NCI-H1930 (cell line): ENCODE measurements at regions not wholly inside any gene's neighbourhood (a gene's known extent, or its start where the extent isn't known, plus 50 kb on each side); places are given as distances from the start of the nearest gene placed in this dataset.
"Not testable (repeated sequence)": the region's sequence is repeated elsewhere in the genome, so short reads cannot be mapped to it uniquely, and the experiment has no call there.

Source experiments
- DNase-seq, 2 experiments: peaks; one replicate each; lab custom pipeline; 2025; lab: John Stamatoyannopoulos, UW

DNA sequence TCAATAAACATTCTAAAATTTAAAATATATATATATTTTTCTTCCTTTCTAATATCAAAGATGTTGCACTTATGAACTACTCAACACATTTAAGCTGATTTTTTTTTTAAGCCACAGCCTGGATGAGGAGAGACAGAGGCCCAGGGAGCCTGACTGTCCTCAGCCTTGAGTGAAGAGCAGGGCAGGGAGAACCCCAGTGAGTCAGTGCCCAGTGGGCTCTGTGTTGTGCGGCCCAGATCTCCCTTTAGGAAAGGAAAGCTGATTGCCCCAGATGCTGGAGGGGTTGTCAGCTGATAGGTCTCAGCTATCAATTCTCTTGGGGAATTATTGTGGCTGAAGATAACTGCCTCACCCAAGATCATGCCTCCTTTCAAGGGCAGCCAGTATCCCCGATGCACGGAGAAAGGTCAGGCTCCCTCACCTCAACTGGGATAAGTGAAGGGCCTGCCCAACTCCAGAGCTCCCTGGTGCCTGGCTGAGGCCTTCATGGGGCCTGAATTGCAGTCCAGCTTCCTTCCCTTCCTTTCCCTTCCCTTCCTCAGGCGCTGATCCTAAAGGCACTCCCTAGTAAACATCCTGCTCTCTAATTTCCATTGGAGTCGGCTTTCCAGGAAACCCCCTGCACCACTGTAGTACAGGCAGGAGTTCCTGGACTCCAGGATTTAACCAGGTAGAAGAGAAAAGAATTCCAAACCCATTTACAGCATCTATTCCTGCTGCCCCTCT lies 106.9 kb upstream of the ATL2 start:
- no peak for DNase-seq

DNA sequence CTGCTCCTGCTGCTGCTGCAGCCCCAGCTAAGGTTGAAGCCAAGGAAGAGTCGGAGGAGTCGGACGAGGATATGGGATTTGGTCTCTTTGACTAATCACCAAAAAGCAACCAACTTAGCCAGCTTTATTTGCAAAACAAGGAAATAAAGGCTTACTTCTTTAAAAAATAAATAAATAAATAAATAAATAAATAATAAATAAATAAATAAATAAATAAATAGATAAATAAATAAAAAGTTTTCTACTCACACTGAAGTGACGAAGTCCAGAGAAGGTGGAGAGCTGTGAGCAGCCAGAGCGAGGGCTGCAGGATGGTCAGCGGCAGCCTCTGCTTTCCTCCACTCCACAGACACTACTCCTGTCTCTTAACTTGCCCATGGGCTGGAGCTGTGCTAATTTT lies 105.6 kb upstream of the ATL2 start:
- DNase-seq: not testable (repeated sequence)

DNA sequence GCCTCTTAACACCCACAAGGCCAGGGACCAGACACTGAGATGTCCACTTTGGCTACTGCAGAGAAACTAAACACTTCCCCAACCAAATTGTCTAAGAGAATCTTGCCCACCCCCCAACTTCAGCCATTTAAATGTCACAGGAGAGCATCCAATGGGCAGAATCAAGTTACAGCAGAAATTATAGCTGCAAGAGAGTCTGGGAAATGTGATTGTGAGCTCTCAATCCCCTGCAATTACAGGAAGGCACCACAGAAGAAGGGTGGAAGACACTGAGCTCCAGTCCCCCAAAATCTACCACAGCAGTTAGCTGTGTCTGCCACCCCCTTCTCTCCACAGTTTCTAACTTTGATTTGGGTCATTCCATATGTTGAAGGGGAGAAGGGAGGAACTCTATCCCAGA lies 103.5 kb upstream of the ATL2 start:
- no peak for DNase-seq

DNA sequence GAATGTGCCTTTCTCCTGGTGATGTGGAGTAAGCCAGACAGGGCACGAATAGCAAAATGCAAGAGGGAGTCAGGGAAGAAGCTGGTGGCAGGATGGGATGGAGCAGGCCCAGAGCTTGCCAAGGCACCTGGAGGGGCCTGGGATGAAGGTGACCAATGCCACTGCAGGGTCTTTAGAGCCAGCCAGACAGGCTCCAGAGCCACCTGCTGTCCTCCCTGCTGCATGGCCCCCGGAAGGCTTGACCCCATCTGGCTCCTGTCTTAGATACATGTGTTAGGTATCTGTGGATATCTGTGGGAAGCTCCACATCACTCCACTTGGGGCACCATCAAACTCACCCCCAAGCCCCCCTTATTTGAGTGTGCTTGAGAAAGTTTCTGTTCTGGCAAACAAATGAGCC lies 99.9 kb upstream of the ATL2 start:
- DNase-seq: no peak

DNA sequence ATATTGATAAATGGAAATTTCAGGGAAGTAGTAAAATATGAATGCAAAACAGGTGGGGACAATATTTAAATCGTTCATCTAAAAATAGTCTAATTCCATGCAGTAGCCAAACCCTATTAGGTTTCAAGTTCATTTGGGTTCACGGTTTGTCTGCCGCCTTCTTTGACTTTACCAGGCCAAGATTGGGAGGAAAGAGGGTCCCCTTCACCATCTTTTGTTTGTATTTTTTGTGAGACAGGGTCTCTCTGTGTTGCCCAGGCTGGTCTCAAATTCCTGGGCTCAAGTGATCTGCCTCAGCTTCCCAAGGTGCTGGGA lies 98.5 kb upstream of the ATL2 start:
- DNase-seq: no peak

DNA sequence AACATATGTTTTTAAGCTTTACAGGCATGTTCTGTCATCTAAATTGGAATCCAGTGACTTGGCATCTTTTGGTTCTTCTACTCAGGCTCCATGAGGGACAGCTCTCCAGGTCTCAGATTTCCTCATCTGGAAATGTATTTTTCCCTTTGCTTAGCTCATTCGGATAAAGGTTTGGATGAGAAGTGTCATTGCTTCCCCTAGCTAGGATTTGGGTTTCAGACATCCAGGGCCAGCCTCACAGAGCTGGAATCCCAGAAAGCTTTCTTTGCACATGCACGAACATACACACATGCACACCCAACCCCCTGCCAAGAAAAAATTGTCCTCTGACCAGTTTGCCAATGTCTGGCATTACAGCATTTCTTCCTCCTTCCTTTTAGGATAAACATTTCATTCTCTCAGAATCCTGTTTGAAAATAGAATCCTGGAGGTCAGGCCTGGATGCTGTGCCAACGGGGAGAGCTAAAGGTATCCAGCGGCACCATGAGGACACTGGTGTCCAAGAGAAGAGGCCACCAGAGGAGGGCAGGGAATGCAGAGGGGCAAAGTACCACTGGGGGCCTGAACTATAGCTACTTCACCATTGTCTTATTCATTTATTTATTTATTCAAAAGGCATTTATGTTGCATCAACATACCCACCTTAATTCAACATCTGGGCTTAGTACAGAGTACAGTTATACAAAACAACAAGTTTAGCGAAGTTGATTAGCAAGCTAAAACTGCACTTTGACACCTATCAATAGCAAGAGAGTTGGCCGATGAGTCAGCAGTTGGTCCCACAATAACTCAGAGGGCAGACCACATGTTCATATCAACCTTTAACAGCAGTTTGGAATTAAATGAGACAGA lies 97.9 kb upstream of the ATL2 start:
- no peak for DNase-seq

DNA sequence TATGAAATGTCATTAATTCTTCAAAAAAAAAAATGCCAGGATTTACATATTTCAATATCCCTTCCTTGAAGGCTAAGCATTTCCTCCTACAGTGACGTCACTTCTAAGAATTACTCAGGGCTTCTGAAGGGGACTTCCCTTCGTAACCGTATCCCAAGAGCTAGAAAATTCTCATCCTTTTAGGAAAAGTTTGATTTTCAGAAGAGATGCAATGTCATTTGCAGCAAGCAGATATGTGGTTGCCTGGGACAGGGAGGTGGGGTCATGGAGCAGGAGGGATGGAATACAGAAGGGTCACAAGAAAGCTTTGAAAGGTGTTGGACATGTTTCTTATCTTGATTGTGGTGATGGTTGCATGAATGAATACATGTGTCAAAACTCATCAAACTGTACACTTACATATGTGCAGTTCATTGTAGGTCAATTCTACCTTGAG lies 97.0 kb upstream of the ATL2 start:
- no peak for DNase-seq

DNA sequence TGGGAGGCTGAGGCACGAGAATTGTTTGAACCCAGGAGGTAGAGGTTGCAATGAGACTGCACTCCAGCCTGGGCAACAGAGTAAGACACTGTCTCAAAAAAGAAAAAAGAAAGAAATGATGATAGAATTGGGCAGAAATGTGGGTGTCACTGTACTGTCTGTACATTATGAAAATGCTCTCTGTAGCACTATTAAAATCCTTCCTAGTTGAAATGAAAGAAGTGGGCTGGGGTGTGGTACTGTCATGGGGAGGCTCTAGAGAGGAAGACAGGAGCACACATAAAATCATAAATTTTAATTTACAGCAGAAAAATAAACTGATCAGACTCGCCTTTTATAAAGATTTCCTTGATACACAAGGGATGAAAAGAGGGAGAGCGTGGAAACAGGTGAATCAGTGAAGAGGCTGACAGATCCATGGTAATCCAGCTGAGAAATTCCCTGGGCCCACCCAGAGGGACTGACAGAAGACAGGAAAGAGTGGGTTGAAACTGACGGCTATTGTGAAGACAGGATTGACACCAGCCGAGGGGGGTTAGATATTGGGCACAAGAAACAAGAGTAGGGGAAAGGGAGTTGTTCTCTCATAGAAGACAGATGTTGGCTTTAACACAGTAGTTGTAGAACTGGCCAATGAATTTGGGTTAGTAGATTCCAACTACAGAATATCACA lies 96.4 kb upstream of the ATL2 start:
- DNase-seq: no peak

DNA sequence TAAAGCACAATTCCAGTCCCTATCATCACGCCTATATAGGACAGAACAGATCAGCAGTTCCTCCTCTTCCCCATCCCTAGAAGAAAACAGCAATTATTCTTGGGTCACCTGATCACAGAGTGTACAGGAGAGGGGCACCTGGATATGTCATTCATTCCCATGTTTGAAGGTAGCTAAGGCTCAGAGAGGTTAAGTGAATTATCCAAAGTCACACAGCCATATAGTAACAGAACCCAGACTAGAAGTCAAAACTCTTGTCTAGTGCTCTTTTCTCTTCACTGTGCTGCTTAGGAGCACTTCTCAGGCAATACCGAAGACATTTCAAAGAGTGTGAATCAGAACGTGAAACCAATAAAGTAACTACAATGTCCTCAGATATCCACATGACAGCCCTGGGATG lies 93.0 kb upstream of the ATL2 start:
- DNase-seq: no peak

DNA sequence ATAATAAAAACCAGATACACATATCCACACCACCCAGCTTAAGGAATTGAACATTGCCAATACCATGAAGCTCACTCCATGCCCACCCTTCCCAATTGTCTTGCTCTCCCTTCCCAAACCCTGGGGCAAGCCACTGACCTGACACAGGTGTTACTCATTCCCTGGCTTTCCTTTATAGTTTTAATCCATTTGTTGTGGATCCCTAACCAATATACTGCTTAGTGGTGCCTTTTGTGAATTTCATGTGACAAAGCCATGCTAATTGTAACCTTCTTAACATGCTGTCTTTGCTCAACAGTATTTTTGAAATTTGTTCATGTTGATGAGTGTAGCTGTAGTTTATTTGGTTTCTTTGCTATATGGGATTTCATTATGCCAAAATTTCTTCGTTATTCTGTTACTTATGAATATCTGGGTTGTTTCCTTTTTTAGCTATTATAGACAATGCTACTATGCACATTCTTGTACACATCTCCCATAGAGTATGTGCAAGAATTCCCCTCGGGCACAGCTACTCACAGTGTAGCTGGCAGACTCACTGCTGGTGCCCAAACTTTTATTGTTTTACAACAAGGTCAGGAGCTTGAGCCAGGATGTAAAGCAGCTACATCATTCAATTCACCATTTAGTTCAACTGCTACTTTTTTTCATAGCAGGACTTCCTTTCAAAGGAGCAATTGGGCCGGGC lies 90.8 kb upstream of the ATL2 start:
- DNase-seq: no peak

DNA sequence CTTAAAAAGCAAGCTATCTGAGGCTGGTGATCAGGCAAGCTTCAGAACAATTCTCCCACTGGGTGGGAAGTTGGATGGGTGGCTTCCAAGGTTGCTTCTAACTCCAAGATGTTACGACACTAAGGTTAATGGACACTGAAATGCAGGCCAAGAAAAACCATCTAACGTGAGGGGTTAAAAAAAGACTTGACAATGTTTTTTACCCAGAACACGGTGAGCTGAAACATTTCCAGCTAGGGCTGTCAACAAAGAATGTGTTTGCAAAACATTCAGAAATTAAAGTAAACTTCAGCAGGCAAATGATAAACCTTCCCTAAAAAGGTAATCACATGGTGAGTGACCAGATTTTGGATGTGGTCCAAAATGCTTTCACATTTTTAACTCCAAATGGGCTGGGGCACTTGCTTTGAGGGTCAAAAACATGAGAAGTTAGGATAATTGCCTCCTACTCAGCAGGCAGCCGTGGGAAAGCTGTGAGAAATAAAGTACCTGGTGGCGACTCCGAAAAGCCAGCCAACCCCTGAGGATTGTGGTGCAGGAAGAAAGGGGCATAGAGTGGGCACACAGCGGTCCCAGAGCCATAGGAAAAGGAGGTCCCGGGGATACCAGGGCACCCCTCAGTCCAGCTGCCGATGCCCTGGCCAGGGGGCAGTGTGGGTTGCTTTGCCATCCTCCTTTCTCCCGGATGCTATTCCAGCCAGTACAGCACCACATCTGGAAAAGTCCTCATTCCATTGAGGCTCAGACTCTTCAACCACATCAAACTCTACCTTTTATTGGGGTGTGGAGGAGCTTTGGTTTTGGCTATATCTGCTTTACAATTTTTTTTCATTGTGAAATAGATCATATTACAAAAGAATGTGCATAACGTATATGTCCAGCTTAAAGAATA lies 90.0 kb upstream of the ATL2 start:
- DNase-seq: no peak

DNA sequence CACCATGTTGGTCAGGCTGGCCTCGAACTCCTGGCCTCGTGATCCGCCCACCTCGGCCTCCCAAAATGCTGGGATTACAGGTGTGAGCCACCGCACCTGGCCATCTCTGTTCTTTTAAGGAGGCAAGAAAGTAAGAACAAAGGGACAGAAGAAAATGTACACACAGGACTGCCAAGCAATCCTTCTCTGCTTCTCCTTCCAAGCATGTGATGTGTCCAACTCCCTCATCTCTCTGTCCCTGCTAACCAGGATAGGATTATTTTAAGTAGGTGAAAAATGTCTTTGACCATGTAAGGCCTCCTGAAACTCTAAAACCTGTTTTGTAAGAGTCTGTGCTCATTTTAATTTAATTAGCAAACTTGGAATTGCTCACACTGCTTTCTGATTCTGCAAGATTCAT lies 89.3 kb upstream of the ATL2 start:
- DNase-seq: no peak

DNA sequence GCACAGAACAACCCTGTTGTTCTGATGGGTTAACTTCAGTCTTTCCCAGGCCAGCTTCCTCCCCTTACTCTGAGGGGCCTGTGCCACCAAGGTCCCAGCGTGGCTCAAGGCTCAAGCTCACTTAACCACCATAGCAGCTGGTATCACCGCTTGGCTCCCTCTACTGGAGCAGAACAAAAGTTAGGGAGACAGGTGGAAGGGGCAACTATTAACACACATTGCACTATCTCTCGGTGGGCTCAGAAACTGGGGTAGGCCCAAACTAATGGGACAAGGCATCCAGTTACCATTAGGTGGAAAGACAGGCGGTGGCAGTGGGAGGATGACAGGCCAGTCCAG lies 88.7 kb upstream of the ATL2 start:
- DNase-seq: peak in 1 of 2 experiments; percentile 12

DNA sequence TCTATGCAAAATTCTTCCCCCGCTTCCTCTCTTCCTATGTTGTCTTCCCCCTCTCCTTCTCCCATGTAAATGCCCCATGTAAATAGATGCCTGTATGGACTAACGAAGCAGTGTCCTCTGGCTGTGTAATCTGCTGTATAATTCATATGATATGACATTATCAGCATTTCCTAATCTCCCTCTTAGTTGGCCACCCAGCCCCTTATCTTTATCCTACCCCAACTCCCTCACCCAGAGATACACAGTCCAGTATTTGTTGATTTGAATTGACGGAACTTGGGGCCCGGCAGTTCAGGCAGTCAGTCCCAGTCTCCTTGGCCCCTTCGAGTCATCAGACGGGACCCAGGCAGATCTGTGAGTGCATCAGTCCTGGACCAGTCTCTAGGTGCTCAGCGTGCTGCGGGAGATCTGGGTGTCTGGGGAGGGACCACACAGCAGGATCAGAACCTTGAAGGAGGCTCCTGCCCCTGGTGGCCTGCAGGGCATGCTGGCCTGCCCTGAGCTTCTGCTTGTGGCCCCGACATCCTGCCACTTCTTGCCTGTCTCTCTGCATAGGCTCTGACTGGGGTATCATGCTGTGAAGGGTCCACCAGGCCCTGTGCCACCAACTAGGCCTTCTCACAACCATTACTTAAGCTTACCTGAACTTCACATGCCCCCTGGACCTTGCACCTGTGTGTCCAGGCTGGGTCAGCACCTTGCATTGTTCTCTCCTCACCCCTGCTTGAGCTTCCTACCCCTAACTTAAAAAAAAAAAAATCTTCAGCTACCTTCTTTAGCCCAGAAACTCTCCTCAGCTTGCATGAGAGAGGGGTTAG lies 88.1 kb upstream of the ATL2 start:
- DNase-seq: no peak

DNA sequence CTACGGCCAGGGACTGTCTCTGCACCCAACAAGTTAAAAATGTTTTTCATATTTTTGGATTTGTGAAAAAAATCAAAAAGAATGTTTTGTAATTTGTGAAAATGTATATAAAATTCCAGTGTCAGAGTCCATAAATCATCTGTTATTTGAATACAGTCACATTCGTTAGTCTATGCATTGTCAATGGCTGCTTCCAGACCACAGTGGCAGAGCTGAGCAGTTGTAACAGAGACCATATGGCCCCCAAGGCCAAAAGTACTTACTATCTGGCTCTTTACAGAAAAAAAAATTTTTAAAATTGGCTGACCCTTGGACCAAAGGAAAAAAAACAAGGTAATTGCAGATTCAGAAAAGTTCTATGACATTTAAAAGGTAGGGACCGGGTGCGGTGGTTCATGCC lies 86.7 kb upstream of the ATL2 start:
- DNase-seq: no peak

DNA sequence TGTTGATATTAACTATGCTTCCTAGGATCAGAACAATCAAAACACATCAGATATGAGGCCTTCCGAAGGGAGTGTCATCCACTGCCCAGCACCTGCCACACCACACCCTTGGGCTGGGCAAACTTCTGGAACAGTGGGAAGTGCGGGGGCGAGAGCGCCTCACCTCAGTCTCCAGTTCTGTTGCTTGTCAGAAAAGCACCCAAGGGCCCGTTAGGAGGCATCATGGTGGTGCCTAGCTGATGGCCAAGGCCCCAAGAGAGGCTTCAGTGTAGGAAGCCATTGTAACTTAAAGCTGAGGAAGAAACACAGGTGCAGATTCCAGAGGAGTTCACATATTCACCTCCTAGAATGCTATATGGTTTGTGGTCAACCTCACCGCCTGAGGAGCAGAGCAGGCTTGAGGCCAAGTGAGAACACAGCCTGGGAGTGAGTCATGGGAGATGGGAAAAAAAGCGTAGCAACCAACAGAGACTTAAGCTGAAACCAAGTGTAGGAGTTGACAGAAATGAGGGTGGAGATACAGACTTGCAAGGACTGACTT lies 85.1 kb upstream of the ATL2 start:
- DNase-seq: no peak

DNA sequence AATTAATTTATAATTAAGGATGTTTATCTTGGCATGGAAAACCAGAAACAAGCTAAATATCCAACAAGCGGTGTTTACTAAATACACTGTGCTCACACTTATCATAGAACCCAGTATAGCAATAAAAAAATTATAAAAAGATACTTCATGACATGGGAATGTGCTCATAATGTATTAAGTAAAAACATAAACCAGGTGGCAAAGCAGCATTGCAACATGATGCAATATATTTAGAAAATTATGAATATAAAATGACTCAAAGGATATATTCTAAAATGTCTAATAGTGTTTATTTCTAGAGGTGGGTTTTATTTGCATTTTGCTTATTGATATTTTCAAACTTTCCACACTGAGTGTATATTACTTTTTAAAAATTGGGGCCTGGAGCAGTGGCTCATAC lies 84.4 kb upstream of the ATL2 start:
- no peak for DNase-seq

DNA sequence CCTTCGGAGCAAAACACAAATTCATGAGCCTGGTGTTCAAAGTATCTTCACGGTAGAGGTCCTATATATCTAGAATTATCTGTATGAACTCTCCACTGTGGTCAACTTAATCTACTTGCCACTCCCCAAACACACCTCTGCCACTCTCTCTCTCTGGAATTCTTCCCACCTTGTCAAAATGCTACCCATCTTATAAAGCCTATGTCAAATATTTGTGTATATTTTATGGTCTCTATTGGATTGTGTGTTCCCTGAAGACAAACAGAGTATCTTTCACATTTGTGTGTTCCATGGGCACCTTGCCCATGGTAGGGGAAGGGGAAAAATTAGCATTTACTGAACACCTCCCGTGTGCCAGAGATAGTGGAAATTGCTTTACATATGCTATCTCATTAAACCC lies 83.2 kb upstream of the ATL2 start:
- no peak for DNase-seq

DNA sequence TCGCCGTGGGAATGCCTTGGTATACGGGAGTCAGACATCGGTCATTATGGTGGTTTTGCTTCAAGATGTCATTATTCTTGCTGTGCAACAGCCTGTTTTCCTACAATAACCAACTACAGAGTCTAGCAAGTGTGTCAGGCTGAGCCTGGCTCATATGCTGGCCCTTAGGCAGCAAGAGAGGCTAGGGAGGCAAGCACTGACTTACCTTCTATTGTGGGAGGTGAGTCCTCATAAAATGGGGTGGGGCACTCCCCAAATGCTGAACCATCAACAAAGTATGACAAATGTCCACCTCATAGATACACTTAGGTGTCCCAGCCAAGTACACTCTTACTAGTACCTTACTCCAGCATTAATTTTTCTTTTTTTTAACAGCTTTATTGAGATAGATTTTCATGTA lies 77.0 kb upstream of the ATL2 start:
- DNase-seq: no peak

DNA sequence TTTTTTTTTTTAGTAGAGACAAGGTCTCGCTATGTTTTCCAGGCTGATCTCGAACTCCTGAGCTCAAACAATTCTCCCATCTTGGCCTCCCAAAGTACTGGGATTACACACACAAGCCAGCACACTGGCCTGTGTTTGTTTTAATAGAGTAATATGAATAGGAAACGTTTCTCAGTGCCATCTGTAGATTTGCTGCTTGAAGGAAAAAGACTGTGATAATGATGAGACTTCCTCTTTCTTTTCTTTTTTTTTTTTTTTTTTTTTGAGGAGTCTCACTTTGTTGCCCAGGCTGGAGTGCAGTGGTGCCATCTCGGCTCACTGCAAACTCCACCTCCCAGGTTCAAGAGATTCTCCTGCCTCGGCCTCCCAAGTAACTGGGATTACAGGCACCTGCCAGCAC lies 74.7 kb upstream of the ATL2 start:
- not testable (repeated sequence) for DNase-seq

DNA sequence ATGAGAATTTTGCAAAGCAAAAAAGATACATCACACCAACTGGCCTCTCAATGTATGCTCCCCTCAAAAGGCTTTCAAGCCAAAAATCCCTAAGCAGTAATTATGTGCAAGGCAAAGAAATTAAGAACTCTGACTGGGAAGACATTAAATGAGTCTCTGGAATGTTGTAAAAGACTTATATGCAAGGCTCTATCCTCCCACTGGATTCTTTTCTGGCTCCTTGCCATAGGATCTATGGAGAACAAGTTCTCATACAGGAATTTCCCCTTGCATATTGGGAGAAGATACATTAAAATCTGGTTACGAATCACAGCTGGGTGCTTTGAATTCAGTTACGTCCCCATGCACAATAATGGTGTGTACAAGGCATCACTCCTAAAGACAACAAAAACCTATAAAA lies 73.4 kb upstream of the ATL2 start:
- DNase-seq: no peak
